ENCODE measurements at regions not wholly inside any gene's neighbourhood (a gene's known extent, or its start where the extent isn't known, plus 50 kb on each side); places are given as distances from the start of the nearest gene placed in this dataset.

DNA sequence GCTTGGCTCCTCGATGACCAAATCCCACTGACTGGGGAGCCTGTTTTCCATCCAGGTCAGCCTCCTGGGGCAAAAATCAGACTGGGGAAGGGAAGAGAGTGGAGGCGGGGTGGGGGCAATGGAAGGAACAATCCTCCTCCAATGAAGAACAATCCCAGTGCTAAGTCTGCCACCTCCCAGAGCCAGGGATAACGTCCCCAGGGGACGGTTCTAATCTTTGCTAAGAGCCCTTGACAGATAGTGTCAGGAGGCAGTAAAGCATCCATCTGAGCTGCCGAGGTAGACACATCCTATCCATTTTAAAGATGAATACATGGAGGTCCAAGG is 298.5 kb upstream of the MSX2 start:
- no peak for TF ChIP-seq EZH2 (IDR thresholded peaks at IDR 0.05; ENCODE audit: insufficient read depth, poor library complexity, severe bottlenecking)
- no peak for TF ChIP-seq EZH2phosphoT487 (IDR thresholded peaks at IDR 0.05; ENCODE audit: insufficient read depth, low read depth)
